A549 (cell line): ENCODE measurements at regions not wholly inside any gene's neighbourhood (a gene's known extent, or its start where the extent isn't known, plus 50 kb on each side); places are given as distances from the start of the nearest gene placed in this dataset.

ENCODE experiments used
- ATAC-seq, 2 experiments: fragments of 200-7000 bp in 1 of 2; fragments of >200 bp in 1 of 2; cut with Nextera tagmentation in 1 of 2; cut with Tn5 transposase in 1 of 2; 3 replicates each; pipeline versions ENCODE4 v1.8.0 to v1.9.1; 2018 to 2020; ENCODE audit warnings: mild to moderate bottlenecking in 1 of 2, moderate library complexity in 1 of 2
- CTCF ChIA-PET: fragments of 300-600 bp; sonication (Branson Sonifier 250); formaldehyde crosslinking; extraction: SDS; loops from one replicate; lab custom pipeline; 2021; ENCODE audit warnings: antibody characterized with exemption, inconsistent platforms; lab: Yijun Ruan, JAX
- POLR2A ChIA-PET: fragments of 350-600 bp; formaldehyde crosslinking; extraction: SDS; loops from one replicate; lab custom pipeline; 2021; ENCODE audit warnings: antibody characterized with exemption, inconsistent platforms; lab: Yijun Ruan, JAX
- DNase-seq, 2 experiments: peaks; one replicate each; pipeline versions ENCODE4 v3.0.0 to v3.0.0-alpha.2; 2011 to 2016; ENCODE audit warnings: low read depth in 1 of 2, low spot score in 1 of 2
- FAIRE-seq: peaks from 2 replicates; lab custom pipeline; 2011; peaks lifted over from hg19 to GRCh38; lab: Jason Lieb, UNC
- H3K27ac ChIP-seq, 2 experiments: fragments of >200 bp; sonication (Bioruptor Twin); formaldehyde crosslinking; 3 replicates each; pipeline ENCODE4 v1.5.1; 2016 to 2017
- H3K4me1 ChIP-seq: fragments of >200 bp; sonication (Bioruptor Twin); formaldehyde crosslinking; 3 replicates; pipeline ENCODE4 v1.6.1; 2016
- H3K4me2 ChIP-seq: fragments of >200 bp; sonication (Bioruptor Twin); formaldehyde crosslinking; 3 replicates; pipeline ENCODE4 v1.6.1; 2016
- H3K4me3 ChIP-seq: fragments of >200 bp; sonication (Bioruptor Twin); formaldehyde crosslinking; 3 replicates; pipeline ENCODE4 v1.5.1; 2016
- H3K9me3 ChIP-seq: fragments of >200 bp; sonication (Bioruptor Twin); formaldehyde crosslinking; 3 replicates; pipeline ENCODE4 v1.6.1; 2016
- BHLHE40 ChIP-seq: IDR thresholded peaks from 2 replicates; pipeline ENCODE4 v1.6.1; 2012; ENCODE audit warnings: low read depth, low read length, inconsistent platforms
- CBX8 ChIP-seq: fragments of 200-600 bp; sonication (generic); IDR thresholded peaks from 2 replicates; pipeline ENCODE4 v1.6.1; 2016
- CHD2 ChIP-seq: fragments of 150-350 bp; IDR thresholded peaks from 2 replicates; pipeline ENCODE4 v1.6.1; 2014; ENCODE audit warnings: low read length; ENCODE audit not compliant: partially characterized antibody
- EP300 ChIP-seq, 2 experiments: fragments of >200 bp; sonication (Bioruptor Twin); formaldehyde crosslinking; IDR thresholded peaks; 2 replicates in 1 of 2; 3 replicates in 1 of 2; pipeline ENCODE4 v1.6.1; 2016 to 2017
- ESRRA ChIP-seq: fragments of 150-350 bp; IDR thresholded peaks from 2 replicates; pipeline ENCODE4 v1.6.1; 2014; ENCODE audit warnings: mild to moderate bottlenecking, low read length, borderline replicate concordance
- FOSB ChIP-seq: fragments of 250-450 bp; sonication (Bioruptor Pico); IDR thresholded peaks from 2 replicates; pipeline ENCODE4 v1.5.0; 2020; ENCODE audit warnings: mild to moderate bottlenecking, moderate library complexity
- FOXS1 ChIP-seq: fragments of 250-450 bp; sonication (Bioruptor Pico); IDR thresholded peaks from 2 replicates; pipeline ENCODE4 v1.5.0; 2020; ENCODE audit warnings: mild to moderate bottlenecking, moderate library complexity
- GATA3 ChIP-seq: IDR thresholded peaks from 2 replicates; pipeline ENCODE4 v1.6.1; 2012; ENCODE audit warnings: borderline replicate concordance
- HDAC2 ChIP-seq: fragments of 200-600 bp; sonication (generic); IDR thresholded peaks from 2 replicates; pipeline ENCODE4 v1.6.1; 2016
- HOXA7 ChIP-seq: fragments of 250-450 bp; sonication (Bioruptor Pico); IDR thresholded peaks from 2 replicates; pipeline ENCODE4 v1.5.0; 2020; ENCODE audit warnings: mild to moderate bottlenecking, moderate library complexity
- JUN ChIP-seq, 2 experiments: fragments of >200 bp; sonication (Bioruptor Twin); formaldehyde crosslinking; IDR thresholded peaks; 2 replicates in 1 of 2; 3 replicates in 1 of 2; pipeline ENCODE4 v1.6.1; 2016 to 2017
- KDM5A ChIP-seq: fragments of 200-600 bp; sonication (generic); IDR thresholded peaks from 2 replicates; pipeline ENCODE4 v1.6.1; 2016; ENCODE audit warnings: antibody characterized with exemption, mild to moderate bottlenecking
- MAFK ChIP-seq: fragments of 450-650 bp; IDR thresholded peaks from 2 replicates; pipeline ENCODE4 v1.6.1; 2014; ENCODE audit not compliant: partially characterized antibody
- MAZ ChIP-seq: fragments of 150-350 bp; IDR thresholded peaks from 2 replicates; pipeline ENCODE4 v1.6.1; 2014; ENCODE audit warnings: antibody characterized with exemption, low read depth, low read length, borderline replicate concordance
- NPAS2 ChIP-seq: fragments of 250-450 bp; sonication (Bioruptor Pico); IDR thresholded peaks from 2 replicates; pipeline ENCODE4 v1.8.0; 2022; ENCODE audit warnings: mild to moderate bottlenecking, moderate library complexity, borderline replicate concordance
- POLR2A ChIP-seq: IDR thresholded peaks from 2 replicates; pipeline ENCODE4 v1.6.1; 2012; ENCODE audit warnings: mild to moderate bottlenecking, low read length
- RAD21 ChIP-seq, 2 experiments: fragments of >200 bp in 1 of 2; sonication (Bioruptor Twin) in 1 of 2; formaldehyde crosslinking in 1 of 2; IDR thresholded peaks in 1 of 2; conservative IDR thresholded peaks in 1 of 2; 2 replicates in 1 of 2; 3 replicates in 1 of 2; pipeline ENCODE4 v1.6.1; 2012 to 2018; ENCODE audit warnings: inconsistent platforms in 1 of 2
- RFX5 ChIP-seq: fragments of 450-650 bp; IDR thresholded peaks from 2 replicates; pipeline ENCODE4 v1.7.1; 2014; ENCODE audit warnings: antibody characterized with exemption, mild to moderate bottlenecking, moderate library complexity
- SMC3 ChIP-seq: fragments of >200 bp; sonication (Bioruptor Twin); formaldehyde crosslinking; IDR thresholded peaks from 3 replicates; pipeline ENCODE4 v1.6.1; 2018; ENCODE audit warnings: inconsistent platforms
- ZSCAN20 ChIP-seq: fragments of 250-450 bp; sonication (Bioruptor Pico); IDR thresholded peaks from 2 replicates; pipeline ENCODE4 v1.8.0; 2022; ENCODE audit warnings: mild to moderate bottlenecking, moderate library complexity
- WGBS: methylation state at CpG from one replicate; pipeline ENCODE4 v1.1.6; 2017; ENCODE audit errors: missing lambda C conversion rate; 5-methylcytosine and 5-hydroxymethylcytosine counted together
- TF ChIP-seq, protein P1 (sequence below): fragments of 150-350 bp; IDR thresholded peaks from 2 replicates; pipeline ENCODE4 v1.6.1; 2014; ENCODE audit warnings: low read depth, mild to moderate bottlenecking, low read length
- TF ChIP-seq, protein P2 (sequence below): fragments of >200 bp; sonication (Bioruptor Twin); formaldehyde crosslinking; IDR thresholded peaks from 3 replicates; pipeline ENCODE4 v1.6.1; 2016
- TF ChIP-seq, protein P3 (sequence below): IDR thresholded peaks from 2 replicates; pipeline ENCODE4 v1.6.1; 2012; ENCODE audit warnings: low read depth, borderline replicate concordance
- TF ChIP-seq, protein P4 (sequence below): fragments of 450-650 bp; IDR thresholded peaks from 2 replicates; pipeline ENCODE4 v1.6.1; 2014; ENCODE audit warnings: antibody characterized with exemption

DNA sequence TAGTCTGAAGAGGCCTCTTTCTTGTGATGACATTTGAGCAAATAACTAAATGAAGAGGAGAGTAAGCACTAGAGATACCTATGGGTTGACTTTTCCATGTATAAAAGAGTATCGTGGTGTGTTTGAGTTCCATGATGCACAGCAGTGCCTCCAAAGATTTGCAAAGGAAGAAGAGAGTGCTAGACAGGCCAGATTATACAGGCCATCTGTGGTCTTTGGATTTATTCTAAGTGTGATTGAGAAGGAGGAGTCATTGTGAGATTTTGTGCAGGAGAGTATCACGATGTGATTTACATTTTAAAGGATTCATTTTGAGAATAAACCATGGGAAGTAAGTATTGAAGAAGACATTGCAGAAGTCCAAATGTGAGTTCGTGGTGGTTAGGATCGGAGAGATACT lies 695.9 kb upstream of the FAM98A start:
- H3K27ac ChIP-seq = no peak overlapping the region
- POLR2A ChIA-PET = no interaction called here
- 11% methylated on average over 4 of the region's 4 CpGs for WGBS
- H3K9me3 ChIP-seq = no peaks in the 10 kb centered on the region
- CTCF ChIA-PET = no interaction called here
- no peak for FAIRE-seq
- no peaks in the 10 kb centered on the region for H3K4me1 ChIP-seq
- no peak overlapping the region for H3K4me3 ChIP-seq
- ATAC-seq = no peak
- H3K4me2 ChIP-seq = no peak overlapping the region
- no peak for DNase-seq
- TF ChIP-seq CBX8 (no peak), GATA3 (no peak), HOXA7 (CRISPR knock-in tag) (no peak), RFX5 (no peak), JUN (IDR thresholded peaks at IDR 0.05) (no peak), POLR2A (no peak), FOSB (CRISPR knock-in tag) (no peak), FOXS1 (CRISPR knock-in tag) (no peak), RAD21 (conservative IDR thresholded peaks at IDR 0.05 in 1 of 2, IDR thresholded peaks at IDR 0.05 in 1 of 2) (no peak), MAFK (no peak), KDM5A (no peak), EP300 (IDR thresholded peaks at IDR 0.05) (no peak)
- TF ChIP-seq, protein P1, sequence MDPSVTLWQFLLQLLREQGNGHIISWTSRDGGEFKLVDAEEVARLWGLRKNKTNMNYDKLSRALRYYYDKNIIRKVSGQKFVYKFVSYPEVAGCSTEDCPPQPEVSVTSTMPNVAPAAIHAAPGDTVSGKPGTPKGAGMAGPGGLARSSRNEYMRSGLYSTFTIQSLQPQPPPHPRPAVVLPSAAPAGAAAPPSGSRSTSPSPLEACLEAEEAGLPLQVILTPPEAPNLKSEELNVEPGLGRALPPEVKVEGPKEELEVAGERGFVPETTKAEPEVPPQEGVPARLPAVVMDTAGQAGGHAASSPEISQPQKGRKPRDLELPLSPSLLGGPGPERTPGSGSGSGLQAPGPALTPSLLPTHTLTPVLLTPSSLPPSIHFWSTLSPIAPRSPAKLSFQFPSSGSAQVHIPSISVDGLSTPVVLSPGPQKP = no peak
- TF ChIP-seq, protein P2, sequence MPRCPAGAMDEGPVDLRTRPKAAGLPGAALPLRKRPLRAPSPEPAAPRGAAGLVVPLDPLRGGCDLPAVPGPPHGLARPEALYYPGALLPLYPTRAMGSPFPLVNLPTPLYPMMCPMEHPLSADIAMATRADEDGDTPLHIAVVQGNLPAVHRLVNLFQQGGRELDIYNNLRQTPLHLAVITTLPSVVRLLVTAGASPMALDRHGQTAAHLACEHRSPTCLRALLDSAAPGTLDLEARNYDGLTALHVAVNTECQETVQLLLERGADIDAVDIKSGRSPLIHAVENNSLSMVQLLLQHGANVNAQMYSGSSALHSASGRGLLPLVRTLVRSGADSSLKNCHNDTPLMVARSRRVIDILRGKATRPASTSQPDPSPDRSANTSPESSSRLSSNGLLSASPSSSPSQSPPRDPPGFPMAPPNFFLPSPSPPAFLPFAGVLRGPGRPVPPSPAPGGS = no peak
- TF ChIP-seq, protein P3, sequence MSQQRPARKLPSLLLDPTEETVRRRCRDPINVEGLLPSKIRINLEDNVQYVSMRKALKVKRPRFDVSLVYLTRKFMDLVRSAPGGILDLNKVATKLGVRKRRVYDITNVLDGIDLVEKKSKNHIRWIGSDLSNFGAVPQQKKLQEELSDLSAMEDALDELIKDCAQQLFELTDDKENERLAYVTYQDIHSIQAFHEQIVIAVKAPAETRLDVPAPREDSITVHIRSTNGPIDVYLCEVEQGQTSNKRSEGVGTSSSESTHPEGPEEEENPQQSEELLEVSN = no peak

DNA sequence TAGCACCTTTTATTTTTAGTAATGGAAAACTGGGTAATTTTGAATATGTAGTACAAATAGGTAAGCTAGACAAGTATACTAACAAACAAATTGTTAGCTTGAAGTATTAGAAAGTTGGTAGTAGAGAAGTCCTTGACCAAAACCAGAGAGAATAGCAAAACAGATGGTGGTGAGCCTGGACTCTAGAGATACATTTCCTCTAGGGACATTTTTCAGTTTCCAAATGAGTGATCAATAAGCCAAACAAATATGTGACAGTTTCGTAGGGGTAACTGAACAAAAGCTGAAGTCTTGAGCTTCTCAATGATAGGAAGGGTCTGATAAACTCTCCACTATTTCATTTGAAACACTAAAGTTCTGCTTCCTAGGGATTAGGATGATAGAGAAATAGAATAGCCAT lies 692.0 kb upstream of the FAM98A start:
- WGBS = 0% methylated on average over 1 of the region's 1 CpG
- H3K4me2 ChIP-seq = no peak overlapping the region
- no peak overlapping the region for H3K27ac ChIP-seq
- TF ChIP-seq MAZ (no peak), CHD2 (no peak), BHLHE40 (no peak)
- TF ChIP-seq, protein P4, sequence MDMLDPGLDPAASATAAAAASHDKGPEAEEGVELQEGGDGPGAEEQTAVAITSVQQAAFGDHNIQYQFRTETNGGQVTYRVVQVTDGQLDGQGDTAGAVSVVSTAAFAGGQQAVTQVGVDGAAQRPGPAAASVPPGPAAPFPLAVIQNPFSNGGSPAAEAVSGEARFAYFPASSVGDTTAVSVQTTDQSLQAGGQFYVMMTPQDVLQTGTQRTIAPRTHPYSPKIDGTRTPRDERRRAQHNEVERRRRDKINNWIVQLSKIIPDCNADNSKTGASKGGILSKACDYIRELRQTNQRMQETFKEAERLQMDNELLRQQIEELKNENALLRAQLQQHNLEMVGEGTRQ = no peak
- no peak for DNase-seq
- no peak for ATAC-seq
- no peak for FAIRE-seq
- ChIA-PET POLR2A (no interaction called here), CTCF (interaction anchor here (0.6 kb wide), 1 partner anchor 13 kb away, joined by 3 read pairs; no protein-coding TSS in a partner anchor)
- no peaks in the 10 kb centered on the region for H3K4me1 ChIP-seq
- no peaks in the 10 kb centered on the region for H3K9me3 ChIP-seq
- no peak overlapping the region for H3K4me3 ChIP-seq

DNA sequence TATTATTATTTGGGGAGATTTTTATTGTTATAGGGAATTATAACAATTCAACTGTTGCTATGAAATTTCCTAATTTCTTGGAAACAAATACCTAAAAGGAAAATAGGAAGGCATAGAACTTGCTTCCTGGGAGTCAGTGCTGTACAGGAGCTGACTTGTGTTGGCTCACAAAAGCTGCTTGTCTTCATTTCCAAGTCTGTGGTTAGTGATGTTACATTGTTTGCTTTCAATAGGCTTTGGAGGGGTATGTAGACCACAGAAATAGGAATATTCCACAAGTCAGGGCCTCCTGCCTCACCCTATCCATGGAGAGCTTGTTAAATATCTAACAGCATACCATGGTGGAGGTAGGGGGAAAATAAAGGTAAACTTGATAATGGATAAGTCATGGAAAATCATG lies 688.9 kb upstream of the FAM98A start:
- Histone ChIP-seq H3K4me3 (no peak overlapping the region), H3K4me2 (no peak overlapping the region), H3K9me3 (no peaks in the 10 kb centered on the region; the same call in 2 of the 3 replicates), H3K4me1 (no peaks in the 10 kb centered on the region), H3K27ac (no peak overlapping the region)
- FAIRE-seq = no peak
- ChIA-PET CTCF (no interaction called here), POLR2A (no interaction called here)
- TF ChIP-seq, protein P1 = no peak
- no peak for TF ChIP-seq NPAS2 (CRISPR knock-in tag)
- no peak for TF ChIP-seq ZSCAN20 (CRISPR knock-in tag)
- no peak for TF ChIP-seq HDAC2
- no peak for TF ChIP-seq SMC3
- no peak for TF ChIP-seq FOXS1 (CRISPR knock-in tag)
- no peak for TF ChIP-seq EP300 (IDR thresholded peaks at IDR 0.05)
- TF ChIP-seq HOXA7 (CRISPR knock-in tag) = no peak
- no peak for TF ChIP-seq ESRRA
- no peak for ATAC-seq
- no peak for DNase-seq
